ENCODE measurements at regions not wholly inside any gene's neighbourhood (a gene's known extent, or its start where the extent isn't known, plus 50 kb on each side); places are given as distances from the start of the nearest gene placed in this dataset.

DNA sequence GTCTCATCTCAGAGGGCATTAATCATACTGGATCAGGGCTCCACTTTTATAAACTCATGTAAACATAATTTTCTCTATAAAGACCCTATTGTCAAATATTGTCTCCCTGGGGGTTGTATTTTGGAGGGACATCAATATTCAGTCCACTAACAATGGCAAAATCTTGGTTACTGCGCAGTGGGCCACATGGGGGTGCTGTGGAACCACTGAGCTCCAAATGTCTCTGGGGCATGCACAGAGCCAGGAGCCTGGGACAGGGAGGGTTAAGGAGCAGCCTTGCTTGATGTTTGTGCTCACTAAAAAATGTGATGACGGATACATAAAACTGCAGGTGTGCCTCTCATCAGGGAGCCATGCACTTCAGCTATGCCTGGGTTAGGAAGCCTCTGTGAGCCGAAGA lies 62.1 kb upstream of the PRSS58 start:
- no peak for DNase-seq

DNA sequence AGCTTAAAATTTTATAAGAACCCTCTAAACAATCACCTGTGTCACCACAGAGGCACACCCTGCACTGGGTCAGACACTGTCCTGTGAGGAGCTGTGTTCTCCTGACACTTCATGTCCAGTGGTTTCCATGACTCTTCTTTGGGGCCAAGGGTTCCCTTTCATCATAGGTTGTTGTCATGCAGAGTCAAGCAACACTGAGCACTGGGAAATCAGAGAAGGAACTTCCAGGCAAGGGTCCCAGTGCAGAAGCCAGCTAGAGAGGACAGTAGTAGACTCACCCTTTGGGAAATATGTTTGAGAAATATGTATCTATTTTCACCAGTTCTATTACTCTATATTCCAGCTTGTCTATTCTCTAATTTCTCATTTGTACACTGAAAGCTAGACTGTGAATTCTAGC lies 56.4 kb upstream of the PRSS58 start:
- no peak for DNase-seq

DNA sequence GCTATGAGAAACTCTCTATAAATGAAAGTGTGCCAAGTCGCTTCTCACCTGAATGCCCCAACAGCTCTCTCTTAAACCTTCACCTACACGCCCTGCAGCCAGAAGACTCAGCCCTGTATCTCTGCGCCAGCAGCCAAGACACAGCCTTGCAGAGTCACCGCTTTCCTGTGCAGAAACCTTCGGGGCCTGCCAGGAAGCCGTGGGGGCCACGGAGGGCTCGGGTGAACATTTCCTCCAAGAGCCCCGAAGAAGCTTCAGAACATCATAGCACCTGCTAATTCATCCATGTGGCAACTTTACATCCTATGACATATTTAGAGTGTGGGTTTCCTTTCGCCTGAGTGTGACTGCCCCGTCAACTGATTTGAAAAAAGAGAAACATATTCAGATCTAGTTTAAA lies 55.7 kb upstream of the PRSS58 start:
- DNase-seq, result no peak

DNA sequence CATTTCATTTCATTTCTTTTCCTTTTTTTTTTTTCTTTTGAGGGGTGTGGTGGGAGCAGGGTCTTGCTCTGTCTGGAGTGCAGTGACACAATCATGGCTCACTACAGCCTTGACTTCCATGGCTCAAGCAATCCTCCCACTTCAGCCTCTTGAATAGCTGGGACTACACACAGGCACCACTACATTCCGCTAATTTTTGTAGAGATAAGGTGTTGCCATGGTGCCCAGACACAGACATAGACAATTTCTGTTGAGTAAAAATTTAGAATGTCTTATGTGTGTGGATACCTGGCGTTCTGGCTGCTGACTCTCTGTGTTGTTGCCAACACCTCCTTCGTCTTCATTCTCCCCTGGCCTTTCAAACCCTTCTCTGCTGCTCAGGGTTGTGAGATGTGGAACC lies 54.0 kb upstream of the PRSS58 start:
- DNase-seq, result no peak

DNA sequence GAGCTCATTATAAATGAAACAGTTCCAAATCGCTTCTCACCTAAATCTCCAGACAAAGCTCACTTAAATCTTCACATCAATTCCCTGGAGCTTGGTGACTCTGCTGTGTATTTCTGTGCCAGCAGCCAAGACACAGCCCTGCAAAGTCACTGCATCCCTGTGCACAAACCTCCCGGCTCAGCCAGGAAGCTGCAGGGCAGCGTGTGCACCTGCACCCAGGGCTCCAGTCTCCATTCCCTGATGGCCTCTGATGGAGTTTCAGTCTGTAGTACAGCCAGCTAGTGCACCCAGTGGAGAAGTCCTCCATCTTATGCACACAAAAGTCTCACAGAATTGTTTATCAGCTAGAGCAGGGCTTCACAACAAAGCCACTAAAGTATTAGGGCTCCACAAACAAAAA lies 51.1 kb upstream of the PRSS58 start:
- no peak for DNase-seq

DNA sequence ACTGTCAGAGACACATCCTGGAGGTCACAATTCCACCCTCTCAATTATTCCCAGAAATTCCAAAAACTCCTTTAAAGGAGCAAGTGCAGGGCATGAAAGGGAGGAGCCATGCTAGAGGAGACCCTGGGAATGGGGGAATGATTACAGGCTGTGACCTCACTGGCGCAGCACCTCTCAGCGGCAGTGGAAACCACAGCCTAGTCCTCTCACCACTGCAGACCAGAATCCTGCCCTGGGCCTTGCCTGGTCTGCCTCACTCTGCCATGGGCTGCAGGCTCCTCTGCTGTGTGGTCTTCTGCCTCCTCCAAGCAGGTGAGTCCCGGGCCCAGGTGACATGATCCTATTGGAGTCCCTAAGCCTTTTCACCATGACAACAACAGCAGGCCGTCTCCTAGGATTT lies 50.5 kb upstream of the PRSS58 start:
- no peak for DNase-seq

Data from NCI-H1694 treated with DMSO at 0.1 percent for 48 hours (cell line).